ENCODE measurements at regions not wholly inside any gene's neighbourhood (a gene's known extent, or its start where the extent isn't known, plus 50 kb on each side); places are given as distances from the start of the nearest gene placed in this dataset.

DNA sequence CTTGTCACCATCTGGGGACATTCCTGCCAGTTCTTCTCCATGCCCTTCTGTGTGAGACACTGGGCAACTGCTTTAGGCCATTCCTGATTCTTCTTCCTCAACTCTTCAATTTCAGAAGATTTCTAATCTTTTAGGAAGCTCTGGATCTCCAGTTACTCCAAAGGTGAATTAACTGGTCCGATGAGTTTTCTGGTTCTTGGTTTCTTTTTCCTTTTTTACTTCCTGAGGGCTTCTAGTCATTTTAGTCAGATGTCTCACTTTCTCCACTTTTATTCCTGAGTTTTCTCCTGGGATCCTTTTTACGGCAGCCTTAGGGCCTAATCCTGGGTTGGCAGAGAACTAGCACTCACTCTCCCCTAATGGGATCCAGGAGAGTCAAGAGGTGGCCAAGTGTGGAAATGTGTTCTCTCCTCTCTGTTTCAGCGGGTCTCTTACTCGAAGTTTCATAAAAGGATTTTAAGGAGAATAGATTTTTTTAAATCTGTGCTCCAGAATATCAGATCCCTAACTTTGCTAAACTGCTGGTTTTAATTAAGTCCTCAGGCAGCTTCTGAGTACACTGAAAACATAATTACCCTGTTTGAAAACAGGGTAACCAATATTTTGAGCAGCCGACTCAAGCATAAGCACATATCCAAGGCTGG lies 107.6 kb downstream of the RMI2 start:
- no peaks in the 10 kb centered on the region for H3K27me3 ChIP-seq
- TF ChIP-seq POLR2A (IDR thresholded peaks at IDR 0.05; ENCODE audit: low read depth) (no peak), POLR2AphosphoS5 (IDR thresholded peaks at IDR 0.05) (no peak), EP300 (IDR thresholded peaks at IDR 0.05) (no peak)
- TF ChIP-seq, protein P1, sequence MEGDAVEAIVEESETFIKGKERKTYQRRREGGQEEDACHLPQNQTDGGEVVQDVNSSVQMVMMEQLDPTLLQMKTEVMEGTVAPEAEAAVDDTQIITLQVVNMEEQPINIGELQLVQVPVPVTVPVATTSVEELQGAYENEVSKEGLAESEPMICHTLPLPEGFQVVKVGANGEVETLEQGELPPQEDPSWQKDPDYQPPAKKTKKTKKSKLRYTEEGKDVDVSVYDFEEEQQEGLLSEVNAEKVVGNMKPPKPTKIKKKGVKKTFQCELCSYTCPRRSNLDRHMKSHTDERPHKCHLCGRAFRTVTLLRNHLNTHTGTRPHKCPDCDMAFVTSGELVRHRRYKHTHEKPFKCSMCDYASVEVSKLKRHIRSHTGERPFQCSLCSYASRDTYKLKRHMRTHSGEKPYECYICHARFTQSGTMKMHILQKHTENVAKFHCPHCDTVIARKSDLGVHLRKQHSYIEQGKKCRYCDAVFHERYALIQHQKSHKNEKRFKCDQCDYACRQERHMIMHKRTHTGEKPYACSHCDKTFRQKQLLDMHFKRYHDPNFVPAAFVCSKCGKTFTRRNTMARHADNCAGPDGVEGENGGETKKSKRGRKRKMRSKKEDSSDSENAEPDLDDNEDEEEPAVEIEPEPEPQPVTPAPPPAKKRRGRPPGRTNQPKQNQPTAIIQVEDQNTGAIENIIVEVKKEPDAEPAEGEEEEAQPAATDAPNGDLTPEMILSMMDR (IDR thresholded peaks at IDR 0.05): no peak
- 71% methylated on average over 5 of the region's 5 CpGs for WGBS
- H3K27ac ChIP-seq (replicated peaks in 1 of 4): peak overlapping the region in 1 of 4 donors; percentile 46
- intact Hi-C loops (cut with DNase I): no loop called here
- no peak for DNase-seq (ENCODE audit: extremely low spot score)
- H3K9me3 ChIP-seq: no peaks in the 10 kb centered on the region
- H3K4me3 ChIP-seq: no peak overlapping the region
- H3K4me1 ChIP-seq: peaks cover 0 to 6% (median 0%) of the 10 kb centered on the region in 4 donors
- H3K36me3 ChIP-seq: no peaks in the 10 kb centered on the region

DNA sequence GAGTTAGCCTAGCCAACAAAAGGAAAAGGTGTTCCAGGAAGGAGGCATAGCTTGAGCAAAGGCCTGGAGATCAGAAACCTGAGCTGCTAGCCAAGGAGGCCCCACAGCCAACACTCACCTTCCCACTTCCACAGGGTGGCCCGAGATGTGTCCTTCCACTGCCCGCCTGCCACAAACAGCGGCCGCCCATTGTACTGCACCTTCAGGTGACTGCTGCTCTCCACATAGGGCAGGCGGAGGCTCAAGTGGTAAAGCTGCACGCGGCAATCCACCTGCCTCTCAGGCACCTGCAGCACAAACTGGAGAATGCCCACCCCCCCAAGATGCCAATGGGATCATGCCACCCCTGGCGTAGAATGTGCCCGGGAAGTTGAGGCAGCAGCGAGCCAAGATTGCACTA lies 111.5 kb downstream of the RMI2 start:
- intact Hi-C loops (cut with DNase I): no loop called here
- Histone ChIP-seq H3K27ac (replicated peaks in 1 of 4) (no peak overlapping the region), H3K4me3 (no peak overlapping the region), H3K36me3 (no peaks in the 10 kb centered on the region), H3K27me3 (no peaks in the 10 kb centered on the region), H3K9me3 (no peaks in the 10 kb centered on the region), H3K4me1 (peaks cover 0 to 6% (median 0%) of the 10 kb centered on the region in 4 donors)
- no peak for TF ChIP-seq EP300 (IDR thresholded peaks at IDR 0.05)
- TF ChIP-seq, protein P1 (IDR thresholded peaks at IDR 0.05): no peak
- no peak for TF ChIP-seq POLR2A (IDR thresholded peaks at IDR 0.05; ENCODE audit: low read depth)
- TF ChIP-seq POLR2AphosphoS5 (IDR thresholded peaks at IDR 0.05): no peak
- WGBS: 91% methylated on average over 10 of the region's 10 CpGs
- no peak for DNase-seq (ENCODE audit: extremely low spot score)

DNA sequence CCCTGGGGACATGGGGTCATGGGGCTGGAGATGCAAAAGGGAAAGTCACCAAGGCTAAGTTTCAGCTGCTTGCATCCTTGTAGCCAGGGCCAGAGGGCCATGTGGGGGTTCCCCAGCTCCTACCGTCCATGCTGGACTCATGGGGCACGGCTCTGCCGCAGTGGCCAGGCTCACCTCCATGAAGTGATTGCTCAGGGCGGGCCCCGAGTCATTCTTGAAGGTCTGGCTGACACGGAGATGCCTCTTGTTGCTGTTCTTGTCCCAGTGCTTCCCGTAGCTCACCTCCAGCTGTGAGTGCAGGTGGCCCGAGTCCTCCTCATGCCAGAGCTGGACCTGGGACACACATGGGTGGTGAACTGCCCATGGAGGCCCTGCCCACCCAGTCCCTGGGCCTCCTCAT lies 114.5 kb downstream of the RMI2 start:
- no peak for TF ChIP-seq POLR2A (IDR thresholded peaks at IDR 0.05; ENCODE audit: low read depth)
- no peak for TF ChIP-seq EP300 (IDR thresholded peaks at IDR 0.05)
- TF ChIP-seq, protein P1 (IDR thresholded peaks at IDR 0.05): no peak
- no peak for TF ChIP-seq POLR2AphosphoS5 (IDR thresholded peaks at IDR 0.05)
- Histone ChIP-seq H3K36me3 (no peaks in the 10 kb centered on the region), H3K27ac (replicated peaks in 1 of 4) (no peak overlapping the region), H3K27me3 (no peaks in the 10 kb centered on the region), H3K9me3 (no peaks in the 10 kb centered on the region), H3K4me3 (no peak overlapping the region), H3K4me1 (no peaks in the 10 kb centered on the region)
- DNase-seq (ENCODE audit: extremely low spot score): no peak
- WGBS: 84% methylated on average over 2 of the region's 8 CpGs
- intact Hi-C loops (cut with DNase I): no loop called here

DNA sequence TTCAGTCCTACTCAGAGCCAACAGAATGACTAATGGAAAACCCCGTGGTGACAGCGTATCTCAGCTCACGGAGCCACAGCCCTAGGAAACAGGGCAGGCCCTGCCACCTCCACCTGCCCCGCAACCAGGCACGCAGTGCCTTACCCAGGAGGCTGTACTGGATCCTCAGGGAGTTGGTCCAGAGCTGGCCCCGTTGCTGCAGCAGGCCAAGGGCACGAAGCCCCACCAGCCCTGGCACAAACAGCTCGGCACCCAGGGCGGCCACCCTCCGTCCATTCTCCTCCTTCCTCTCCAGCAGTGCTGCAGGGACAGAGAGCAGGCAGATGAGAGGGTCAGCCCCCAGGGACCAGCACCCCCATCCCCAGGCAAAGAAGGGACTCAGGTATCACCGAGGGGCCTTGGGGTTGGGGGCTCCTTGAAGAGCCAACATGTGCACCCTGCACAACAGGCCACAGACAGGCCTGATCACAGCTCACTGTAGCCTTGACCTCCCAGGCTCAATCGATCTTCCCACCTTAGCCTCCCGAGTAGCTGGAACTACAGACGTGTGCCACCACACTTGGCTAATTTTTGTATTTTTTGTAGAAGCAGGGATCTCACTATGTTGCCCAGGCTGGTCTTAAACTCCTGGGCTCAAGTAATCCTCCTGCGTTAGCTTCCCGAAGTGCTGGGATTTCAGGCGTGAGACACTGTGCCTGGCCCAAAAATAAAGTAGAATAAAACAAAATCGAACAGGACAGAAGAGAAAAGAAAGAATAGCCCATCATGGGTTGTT lies 115.7 kb downstream of the RMI2 start:
- no peak overlapping the region for H3K27ac ChIP-seq (replicated peaks in 1 of 4)
- no peak overlapping the region for H3K4me3 ChIP-seq
- no peaks in the 10 kb centered on the region for H3K9me3 ChIP-seq
- H3K4me1 ChIP-seq: no peaks in the 10 kb centered on the region
- 87% methylated on average over 11 of the region's 18 CpGs for WGBS
- TF ChIP-seq, protein P1 (IDR thresholded peaks at IDR 0.05): no peak
- TF ChIP-seq POLR2A (IDR thresholded peaks at IDR 0.05; ENCODE audit: low read depth): no peak
- no peak for TF ChIP-seq POLR2AphosphoS5 (IDR thresholded peaks at IDR 0.05)
- TF ChIP-seq EP300 (IDR thresholded peaks at IDR 0.05): no peak
- no peak for DNase-seq (ENCODE audit: extremely low spot score)
- intact Hi-C loops (cut with DNase I): no loop called here
- H3K36me3 ChIP-seq: no peaks in the 10 kb centered on the region
- H3K27me3 ChIP-seq: no peaks in the 10 kb centered on the region

Measured in esophagus muscularis mucosa (tissue), 4 donors.